ENCODE measurements at regions not wholly inside any gene's neighbourhood (a gene's known extent, or its start where the extent isn't known, plus 50 kb on each side); places are given as distances from the start of the nearest gene placed in this dataset.
A peak's percentile ranks its signal among the peaks of the same experiment; 100 is the strongest.
"Not testable (repeated sequence)": the region's sequence is repeated elsewhere in the genome, so short reads cannot be mapped to it uniquely, and the experiment has no call there.

- no peaks in the 10 kb centered on the region for H3K4me1 ChIP-seq (replicated peaks in 1 of 2)
- ATAC-seq (replicated peaks in 6 of 8) = no peak
- H3K27ac ChIP-seq = no peak overlapping the region
- in situ Hi-C loops (cut with MboI; ENCODE audit: low pct_unique_long_range_greater_than_20kb in 2 of 9, low sequenced_read_pairs in 9 of 9, unreplicated experiment in 9 of 9) = no loop called here
- 4 to 98% (median 53%) methylated on average over 3 to 4 of the region's 4 CpGs; no CpG with 5 or more reads in 2 of the 10 experiments for WGBS, 10 experiments
- no peak overlapping the region for H3K4me3 ChIP-seq
Observed at GRCh38 chr10:81603106-81603620, 271.8 kb upstream of the NRG3 start.

GRCh38 chr10:81644485-81644884, 230.5 kb upstream of the NRG3 start:
- H3K27ac ChIP-seq; H3K4me1 ChIP-seq (replicated peaks in 1 of 2); in situ Hi-C loops (cut with MboI; ENCODE audit: low pct_unique_long_range_greater_than_20kb in 2 of 9, low sequenced_read_pairs in 9 of 9, unreplicated experiment in 9 of 9); H3K4me3 ChIP-seq; ATAC-seq (replicated peaks in 6 of 8): not testable (repeated sequence)
- 0 to 100% (median 83%) methylated on average over 1 to 4 of the region's 7 CpGs; no CpG with 5 or more reads in 5 of the 10 experiments for WGBS, 10 experiments

- no peak overlapping the region for H3K27ac ChIP-seq
- in situ Hi-C loops (cut with MboI; ENCODE audit: low pct_unique_long_range_greater_than_20kb in 2 of 9, low sequenced_read_pairs in 9 of 9, unreplicated experiment in 9 of 9) = no loop called here
- no peak overlapping the region for H3K4me3 ChIP-seq
- 0 to 90% (median 70%) methylated on average over 1 to 4 of the region's 4 CpGs; no CpG with 5 or more reads in 5 of the 10 experiments for WGBS, 10 experiments
- H3K4me1 ChIP-seq (replicated peaks in 1 of 2) = no peaks in the 10 kb centered on the region
- ATAC-seq (replicated peaks in 6 of 8) = no peak
Observed at GRCh38 chr10:81655986-81656385, 219.0 kb upstream of the NRG3 start.

GRCh38 chr10:81662837-81663236, 212.2 kb upstream of the NRG3 start:
- Histone ChIP-seq H3K27ac (no peak overlapping the region), H3K4me1 (replicated peaks in 1 of 2) (no peaks in the 10 kb centered on the region), H3K4me3 (no peak overlapping the region)
- WGBS, 10 experiments = 54 to 93% (median 77%) methylated on average over 2 of the region's 2 CpGs; no CpG with 5 or more reads in 6 of the 10 experiments
- in situ Hi-C loops (cut with MboI; ENCODE audit: low pct_unique_long_range_greater_than_20kb in 2 of 9, low sequenced_read_pairs in 9 of 9, unreplicated experiment in 9 of 9) = no loop called here
- no peak for ATAC-seq (replicated peaks in 6 of 8)

- in situ Hi-C loops (cut with MboI; ENCODE audit: low pct_unique_long_range_greater_than_20kb in 2 of 9, low sequenced_read_pairs in 9 of 9, unreplicated experiment in 9 of 9); ATAC-seq (replicated peaks in 6 of 8): not testable (repeated sequence)
- WGBS, 10 experiments = 0 to 80% (median 43%) methylated on average over 1 of the region's 1 CpG; no CpG with 5 or more reads in 5 of the 10 experiments
Observed at GRCh38 chr10:81664800-81665199, 210.2 kb upstream of the NRG3 start.

GRCh38 chr10:81674941-81675340, 200.1 kb upstream of the NRG3 start:
- in situ Hi-C loops (cut with MboI; ENCODE audit: low pct_unique_long_range_greater_than_20kb in 2 of 9, low sequenced_read_pairs in 9 of 9, unreplicated experiment in 9 of 9) = no loop called here
- ATAC-seq (replicated peaks in 6 of 8) = no peak
- Histone ChIP-seq H3K4me1 (replicated peaks in 1 of 2) (no peaks in the 10 kb centered on the region), H3K4me3 (no peak overlapping the region), H3K27ac (no peak overlapping the region)
- 4 to 96% (median 41%) methylated on average over 2 to 4 of the region's 4 CpGs; no CpG with 5 or more reads in 2 of the 10 experiments for WGBS, 10 experiments

More at GRCh38 chr10:81664800-81665199, 210.2 kb upstream of the NRG3 start:
- H3K27ac ChIP-seq; H3K4me3 ChIP-seq; H3K4me1 ChIP-seq (replicated peaks in 1 of 2): not testable (repeated sequence)

- no peak for ATAC-seq (replicated peaks in 6 of 8)
Observed at GRCh38 chr10:81679291-81679690, 195.7 kb upstream of the NRG3 start.

GRCh38 chr10:81680359-81680758, 194.6 kb upstream of the NRG3 start:
- H3K4me3 ChIP-seq = no peak overlapping the region
- no peak for ATAC-seq (replicated peaks in 6 of 8)
- H3K4me1 ChIP-seq (replicated peaks in 1 of 2) = no peaks in the 10 kb centered on the region
- WGBS, 10 experiments = 0 to 100% (median 80%) methylated on average over 1 of the region's 1 CpG; no CpG with 5 or more reads in 5 of the 10 experiments
- no peak overlapping the region for H3K27ac ChIP-seq
- in situ Hi-C loops (cut with MboI; ENCODE audit: low pct_unique_long_range_greater_than_20kb in 2 of 9, low sequenced_read_pairs in 9 of 9, unreplicated experiment in 9 of 9) = no loop called here

More at GRCh38 chr10:81679291-81679690, 195.7 kb upstream of the NRG3 start:
- H3K27ac ChIP-seq = no peak overlapping the region
- 0 to 44% (median 38%) methylated on average over 1 of the region's 1 CpG; no CpG with 5 or more reads in 5 of the 10 experiments for WGBS, 10 experiments
- no peaks in the 10 kb centered on the region for H3K4me1 ChIP-seq (replicated peaks in 1 of 2)
- in situ Hi-C loops (cut with MboI; ENCODE audit: low pct_unique_long_range_greater_than_20kb in 2 of 9, low sequenced_read_pairs in 9 of 9, unreplicated experiment in 9 of 9) = no loop called here
- no peak overlapping the region for H3K4me3 ChIP-seq

- in situ Hi-C loops (cut with MboI; ENCODE audit: low pct_unique_long_range_greater_than_20kb in 2 of 9, low sequenced_read_pairs in 9 of 9, unreplicated experiment in 9 of 9) = no loop called here
- WGBS, 10 experiments = 17 to 100% (median 91%) methylated on average over 1 of the region's 1 CpG; no CpG with 5 or more reads in 3 of the 10 experiments
Observed at GRCh38 chr10:81688459-81688858, 186.5 kb upstream of the NRG3 start.

GRCh38 chr10:81696609-81697388, 178.2 kb upstream of the NRG3 start:
- Histone ChIP-seq H3K27ac (no peak overlapping the region), H3K4me1 (replicated peaks in 1 of 2) (peaks cover 4 to 7% of the 10 kb centered on the region in 2 donors), H3K4me3 (no peak overlapping the region)
- peak in 4 of 8 experiments; percentile 44 to 72 (median 56) for ATAC-seq (replicated peaks in 6 of 8)
- in situ Hi-C loops (cut with MboI; ENCODE audit: low pct_unique_long_range_greater_than_20kb in 2 of 9, low sequenced_read_pairs in 9 of 9, unreplicated experiment in 9 of 9) = no loop called here
- WGBS, 10 experiments = 0 to 91% (median 58%) methylated on average over 2 to 6 of the region's 9 CpGs

More at GRCh38 chr10:81688459-81688858, 186.5 kb upstream of the NRG3 start:
- H3K4me1 ChIP-seq (replicated peaks in 1 of 2) = no peaks in the 10 kb centered on the region
- no peak for ATAC-seq (replicated peaks in 6 of 8)
- no peak overlapping the region for H3K27ac ChIP-seq
- no peak overlapping the region for H3K4me3 ChIP-seq

- Histone ChIP-seq H3K4me3 (no peak overlapping the region), H3K27ac (no peak overlapping the region), H3K4me1 (replicated peaks in 1 of 2) (no peaks in the 10 kb centered on the region)
- WGBS, 10 experiments = 0% methylated on average over 1 of the region's 1 CpG; no CpG with 5 or more reads in 9 of the 10 experiments
- in situ Hi-C loops (cut with MboI; ENCODE audit: low pct_unique_long_range_greater_than_20kb in 2 of 9, low sequenced_read_pairs in 9 of 9, unreplicated experiment in 9 of 9) = no loop called here
- ATAC-seq (replicated peaks in 6 of 8) = no peak
Observed at GRCh38 chr10:81704596-81704995, 170.4 kb upstream of the NRG3 start.

- in situ Hi-C loops (cut with MboI; ENCODE audit: low pct_unique_long_range_greater_than_20kb in 2 of 9, low sequenced_read_pairs in 9 of 9, unreplicated experiment in 9 of 9) = no loop called here
- Histone ChIP-seq H3K4me1 (replicated peaks in 1 of 2) (no peaks in the 10 kb centered on the region), H3K4me3 (no peak overlapping the region), H3K27ac (no peak overlapping the region)
- WGBS, 10 experiments = 0 to 88% (median 63%) methylated on average over 2 to 5 of the region's 5 CpGs
- no peak for ATAC-seq (replicated peaks in 6 of 8)
Observed at GRCh38 chr10:81708416-81708815, 166.6 kb upstream of the NRG3 start.

GRCh38 chr10:81708929-81709328, 166.1 kb upstream of the NRG3 start:
- no peak for ATAC-seq (replicated peaks in 6 of 8)
- 0 to 100% (median 64%) methylated on average over 1 to 2 of the region's 2 CpGs; no CpG with 5 or more reads in 1 of the 10 experiments for WGBS, 10 experiments
- Histone ChIP-seq H3K4me1 (replicated peaks in 1 of 2) (no peaks in the 10 kb centered on the region), H3K4me3 (no peak overlapping the region), H3K27ac (no peak overlapping the region)
- in situ Hi-C loops (cut with MboI; ENCODE audit: low pct_unique_long_range_greater_than_20kb in 2 of 9, low sequenced_read_pairs in 9 of 9, unreplicated experiment in 9 of 9) = no loop called here

All from motor neuron (in vitro differentiated cells).